SK-N-SH (cell line): ENCODE measurements at regions not wholly inside any gene's neighbourhood (a gene's known extent, or its start where the extent isn't known, plus 50 kb on each side); places are given as distances from the start of the nearest gene placed in this dataset.
A peak's percentile ranks its signal among the peaks of the same experiment; 100 is the strongest.

Experiments
- CTCF ChIA-PET: fragments of 300-600, 350-600 bp; formaldehyde crosslinking; extraction: SDS; loops from one replicate; lab custom pipeline; 2021; lab: Yijun Ruan, JAX
- POLR2A ChIA-PET: fragments of 350-600 bp; sonication (Branson Sonifier 250); formaldehyde crosslinking; extraction: SDS; loops from one replicate; lab custom pipeline; 2020; ENCODE audit warnings: antibody characterized with exemption, inconsistent platforms; lab: Yijun Ruan, JAX
- DNase-seq: peaks from one replicate; pipeline ENCODE4 v3.0.0; 2012
- H2AFZ ChIP-seq: fragments of 200-600 bp; sonication (generic); 2 replicates; pipeline ENCODE4 v1.8.1; 2016; ENCODE audit warnings: antibody characterized with exemption, mild to moderate bottlenecking, low read depth
- H3F3A ChIP-seq: fragments of 200-600 bp; sonication (generic); replicated peaks from 2 replicates; pipeline ENCODE3; 2016; ENCODE audit warnings: antibody characterized with exemption, mild to moderate bottlenecking; ENCODE audit not compliant: insufficient read depth
- H3K27ac ChIP-seq, 2 experiments: fragments of 200-500 bp in 1 of 2; fragments of 200-600 bp in 1 of 2; sonication (Bioruptor generic) in 1 of 2; sonication (generic), shearing (Covaris generic) in 1 of 2; 2 replicates each; pipeline versions ENCODE4 v1.5.1 to v1.6.1; 2014 to 2016; ENCODE audit warnings: low read depth in 2 of 2, inconsistent platforms in 1 of 2, low read length in 1 of 2, mild to moderate bottlenecking in 1 of 2, mixed read lengths in 1 of 2
- H3K27me3 ChIP-seq: fragments of 200-600 bp; sonication (generic), shearing (Covaris generic); 2 replicates; pipeline ENCODE4 v1.6.1; 2016; ENCODE audit warnings: mixed run types; ENCODE audit not compliant: insufficient read depth
- H3K36me3 ChIP-seq, 2 experiments: fragments of 200-500 bp in 1 of 2; fragments of 200-600 bp in 1 of 2; sonication (Bioruptor generic) in 1 of 2; sonication (generic) in 1 of 2; replicated peaks in 1 of 2; 2 replicates each; pipeline versions ENCODE3 to v1.5.1; 2014 to 2016; ENCODE audit warnings: low read length in 1 of 2, mild to moderate bottlenecking in 1 of 2; ENCODE audit not compliant: insufficient read depth in 2 of 2, control insufficient read depth in 1 of 2
- H3K4me1 ChIP-seq, 2 experiments: fragments of 200-500 bp in 1 of 2; fragments of 200-600 bp in 1 of 2; sonication (Bioruptor generic) in 1 of 2; sonication (generic), shearing (Covaris generic) in 1 of 2; 2 replicates each; pipeline versions ENCODE4 v1.5.1 to v1.6.1; 2014 to 2016; ENCODE audit warnings: low read depth in 1 of 2, low read length in 1 of 2, mixed run types in 1 of 2; ENCODE audit not compliant: insufficient read depth in 2 of 2, control insufficient read depth in 1 of 2
- H3K4me2 ChIP-seq: fragments of 200-600 bp; sonication (generic), shearing (Covaris generic); 2 replicates; pipeline ENCODE4 v1.6.1; 2017; ENCODE audit warnings: mixed run types
- H3K4me3 ChIP-seq, 2 experiments: fragments of 200-500 bp in 1 of 2; fragments of 200-600 bp in 1 of 2; sonication (Bioruptor generic) in 1 of 2; sonication (generic), shearing (Covaris generic) in 1 of 2; 2 replicates each; pipeline versions ENCODE4 v1.5.1 to v1.8.1; 2014 to 2016; ENCODE audit warnings: low read depth in 2 of 2, inconsistent platforms in 1 of 2, low read length in 1 of 2, mild to moderate bottlenecking in 1 of 2, mixed read lengths in 1 of 2, moderate library complexity in 1 of 2
- H3K79me2 ChIP-seq: fragments of 200-600 bp; sonication (generic); 2 replicates; pipeline ENCODE4 v1.8.1; 2017; ENCODE audit warnings: mild to moderate bottlenecking; ENCODE audit not compliant: insufficient read depth
- H3K9ac ChIP-seq: fragments of 200-600 bp; sonication (generic); 2 replicates; pipeline ENCODE4 v1.6.1; 2017; ENCODE audit warnings: mixed run types
- H3K9me2 ChIP-seq: fragments of 200-600 bp; sonication (generic); 2 replicates; pipeline ENCODE4 v1.6.1; 2017; ENCODE audit warnings: mixed run types
- H3K9me3 ChIP-seq: fragments of 200-600 bp; sonication (generic); 2 replicates; pipeline ENCODE4 v1.6.1; 2017; ENCODE audit warnings: mixed run types, mild to moderate bottlenecking, moderate library complexity
- H4K20me1 ChIP-seq: fragments of 200-600 bp; sonication (generic); 2 replicates; pipeline ENCODE4 v1.6.1; 2017; ENCODE audit warnings: mild to moderate bottlenecking, mixed run types; ENCODE audit not compliant: insufficient read depth
- CTCF ChIP-seq: fragments of 200-600 bp; sonication (generic); IDR thresholded peaks from 2 replicates; pipeline ENCODE4 v1.6.1; 2017; ENCODE audit warnings: antibody characterized with exemption, mild to moderate bottlenecking, moderate library complexity
- ELF1 ChIP-seq: IDR thresholded peaks from 2 replicates; pipeline ENCODE4 v1.4.0; 2012
- EP300 ChIP-seq, 2 experiments: IDR thresholded peaks; 2 replicates each; pipeline versions ENCODE4 v1.4.0 to v1.6.1; 2012; ENCODE audit warnings: borderline replicate concordance in 1 of 2, low read depth in 1 of 2, low read length in 1 of 2
- EZH2phosphoT487 ChIP-seq: fragments of 200-600 bp; sonication (generic); IDR thresholded peaks from 2 replicates; pipeline ENCODE4 v1.6.1; 2017; ENCODE audit warnings: low read depth, mixed run types, mild to moderate bottlenecking, antibody characterized with exemption, moderate library complexity, borderline replicate concordance
- FOSL2 ChIP-seq: IDR thresholded peaks from 2 replicates; pipeline ENCODE4 v1.4.0; 2012; ENCODE audit warnings: low read depth, mild to moderate bottlenecking, moderate library complexity, borderline replicate concordance
- FOXM1 ChIP-seq: IDR thresholded peaks from 2 replicates; pipeline ENCODE4 v1.4.0; 2012; ENCODE audit warnings: low read depth, mild to moderate bottlenecking
- GABPA ChIP-seq: IDR thresholded peaks from 2 replicates; pipeline ENCODE4 v1.4.0; 2012; ENCODE audit warnings: low read depth, mild to moderate bottlenecking
- GATA2 ChIP-seq: sonication (generic); formaldehyde crosslinking; IDR thresholded peaks from 2 replicates; pipeline ENCODE4 v1.5.0; 2020; ENCODE audit warnings: mild to moderate bottlenecking, missing genetic modification reagents
- JUND ChIP-seq: IDR thresholded peaks from 2 replicates; pipeline ENCODE4 v1.4.0; 2012
- MAX ChIP-seq: IDR thresholded peaks from 2 replicates; pipeline ENCODE4 v1.4.0; 2012; ENCODE audit warnings: low read depth
- MEF2A ChIP-seq: IDR thresholded peaks from 2 replicates; pipeline ENCODE4 v1.4.0; 2012; ENCODE audit warnings: low read depth, borderline replicate concordance
- NRF1 ChIP-seq: IDR thresholded peaks from 2 replicates; pipeline ENCODE4 v1.6.1; 2012; ENCODE audit warnings: low read depth, mild to moderate bottlenecking, low read length
- POLR2AphosphoS5 ChIP-seq: IDR thresholded peaks from 2 replicates; pipeline ENCODE4 v1.6.1; 2012; ENCODE audit warnings: low read depth, low read length
- RAD21 ChIP-seq: IDR thresholded peaks from 2 replicates; pipeline ENCODE4 v1.6.1; 2012; ENCODE audit warnings: mild to moderate bottlenecking, low read length
- RCOR1 ChIP-seq: fragments of 150-350 bp; IDR thresholded peaks from 2 replicates; pipeline ENCODE4 v1.6.1; 2017; ENCODE audit warnings: antibody characterized with exemption, low read length
- REST ChIP-seq: IDR thresholded peaks from 2 replicates; pipeline ENCODE4 v1.6.1; 2012; ENCODE audit warnings: mild to moderate bottlenecking, low read depth, low read length, moderate library complexity
- RFX5 ChIP-seq: IDR thresholded peaks from 2 replicates; pipeline ENCODE4 v1.6.1; 2012; ENCODE audit warnings: mild to moderate bottlenecking, improper control_type of control experiment, low read length
- RXRA ChIP-seq: IDR thresholded peaks from 2 replicates; pipeline ENCODE4 v1.4.0; 2012; ENCODE audit warnings: low read depth, mild to moderate bottlenecking, borderline replicate concordance
- SIN3A ChIP-seq: IDR thresholded peaks from 2 replicates; pipeline ENCODE4 v1.6.1; 2012; ENCODE audit warnings: low read depth, mild to moderate bottlenecking, low read length, moderate library complexity, borderline replicate concordance
- SMC3 ChIP-seq: IDR thresholded peaks from 2 replicates; pipeline ENCODE4 v1.6.1; 2012; ENCODE audit warnings: low read depth, low read length, improper control_type of control experiment
- TAF1 ChIP-seq: IDR thresholded peaks from 2 replicates; pipeline ENCODE4 v1.6.1; 2012; ENCODE audit warnings: low read depth, mild to moderate bottlenecking, low read length, moderate library complexity, borderline replicate concordance
- TEAD4 ChIP-seq: IDR thresholded peaks from 2 replicates; pipeline ENCODE4 v1.4.0; 2012; ENCODE audit warnings: mild to moderate bottlenecking, borderline replicate concordance; ENCODE audit not compliant: insufficient read depth
- USF1 ChIP-seq: IDR thresholded peaks from 2 replicates; pipeline ENCODE4 v1.4.0; 2012; ENCODE audit warnings: low read depth, borderline replicate concordance
- USF2 ChIP-seq: fragments of 150-350 bp; IDR thresholded peaks from 2 replicates; pipeline ENCODE4 v1.6.1; 2017; ENCODE audit warnings: antibody characterized with exemption, low read length, low read depth, borderline replicate concordance
- YY1 ChIP-seq: IDR thresholded peaks from 2 replicates; pipeline ENCODE4 v1.4.0; 2012; ENCODE audit warnings: low read depth, mild to moderate bottlenecking
- ZBTB33 ChIP-seq: IDR thresholded peaks from 2 replicates; pipeline ENCODE4 v1.4.0; 2012; ENCODE audit warnings: low read depth, borderline replicate concordance
- WGBS: methylation state at CpG from one replicate; pipeline ENCODE4 v1.1.6; 2017; ENCODE audit warnings: low lambda C conversion rate; 5-methylcytosine and 5-hydroxymethylcytosine counted together

- Histone ChIP-seq H3K4me1 (0 out of 4 replicates have a peak, but pooled peaks cover 0 to 6% of the 10 kb centered on the region in 2 experiments), H3K27ac (no peak overlapping the region; a peak in 1 of 4 replicates), H3K36me3 (no peaks in the 10 kb centered on the region), H4K20me1 (no peaks in the 10 kb centered on the region), H3K9ac (no peak overlapping the region), H2AFZ (no peak overlapping the region), H3K4me2 (no peak overlapping the region), H3K9me2 (no peaks in the 10 kb centered on the region), H3K27me3 (no peaks in the 10 kb centered on the region), H3F3A (peaks cover 6% of the 10 kb centered on the region), H3K4me3 (no peak overlapping the region), H3K79me2 (no peaks in the 10 kb centered on the region), H3K9me3 (no peaks in the 10 kb centered on the region)
- 14% methylated on average over 1 of the region's 1 CpG for WGBS
- CTCF ChIA-PET = no interaction called here
- POLR2A ChIA-PET = no interaction called here
- no peak for DNase-seq
- TF ChIP-seq MEF2A (no peak), CTCF (no peak), GATA2 (CRISPR knock-in tag) (no peak), YY1 (no peak), FOXM1 (no peak), POLR2AphosphoS5 (no peak), SIN3A (no peak), RCOR1 (no peak), ZBTB33 (no peak), NRF1 (no peak), USF1 (no peak), REST (no peak), MAX (0 out of 2 replicates have a peak, but pooled peaks have one; percentile 25), USF2 (no peak), RFX5 (no peak), ELF1 (no peak), TAF1 (no peak), EP300 (IDR thresholded peaks at IDR 0.05; ENCODE audit: borderline replicate concordance in 1 of 2, low read depth in 1 of 2, low read length in 1 of 2) (peak in 1 of 2 experiments; percentile 33; a peak in 1 of 4 replicates), GABPA (no peak), SMC3 (no peak), FOSL2 (peak; percentile 71; the same call in 1 of the 2 replicates), EZH2phosphoT487 (no peak), RXRA (no peak), TEAD4 (peak; percentile 61; the same call in 1 of the 2 replicates), JUND (peak; percentile 37; the same call in 1 of the 2 replicates), RAD21 (no peak)
Measured at GRCh38 chr12:113727651-113728061, 238.5 kb downstream of the RBM19 start.
